Mesenchymal stem cell (in vitro differentiated cells and primary cell): ENCODE measurements at regions not wholly inside any gene's neighbourhood (a gene's known extent, or its start where the extent isn't known, plus 50 kb on each side); places are given as distances from the start of the nearest gene placed in this dataset.

Source experiments
- DNase-seq: peaks from one replicate; pipeline ENCODE4 v3.0.0-alpha.2; 2013
- H2AFZ ChIP-seq: one replicate; pipeline ENCODE4 v1.6.1; 2013; ENCODE audit warnings: low read depth, mild to moderate bottlenecking, control low read depth, inconsistent platforms, low read length, moderate library complexity
- H2AK5ac ChIP-seq: 2 replicates; pipeline ENCODE4 v1.6.1; 2013; ENCODE audit warnings: low read length, moderate library complexity, mild to moderate bottlenecking, inconsistent platforms; ENCODE audit not compliant: severe bottlenecking
- H2BK120ac ChIP-seq: one replicate; pipeline ENCODE4 v1.6.1; 2013; ENCODE audit warnings: low read depth, mild to moderate bottlenecking, inconsistent platforms, low read length, moderate library complexity
- H2BK12ac ChIP-seq, 2 experiments: one replicate each; pipeline ENCODE4 v1.6.1; 2013; ENCODE audit warnings: inconsistent platforms in 2 of 2, low read length in 2 of 2, mild to moderate bottlenecking in 2 of 2, moderate library complexity in 2 of 2, control low read depth in 1 of 2
- H2BK15ac ChIP-seq: one replicate; pipeline ENCODE4 v1.6.1; 2013; ENCODE audit warnings: mild to moderate bottlenecking, low read depth, inconsistent platforms; ENCODE audit not compliant: poor library complexity, severe bottlenecking
- H2BK5ac ChIP-seq: 2 replicates; pipeline ENCODE4 v1.6.1; 2013; ENCODE audit warnings: low read depth, mild to moderate bottlenecking, low read length, control low read depth, inconsistent platforms; ENCODE audit not compliant: poor library complexity, severe bottlenecking
- H3K14ac ChIP-seq, 2 experiments: one replicate each; pipeline ENCODE4 v1.6.1; 2013; ENCODE audit warnings: inconsistent platforms in 2 of 2, low read length in 2 of 2, control low read depth in 1 of 2, mild to moderate bottlenecking in 1 of 2, moderate library complexity in 1 of 2
- H3K18ac ChIP-seq, 2 experiments: one replicate each; pipeline ENCODE4 v1.6.1; 2013; ENCODE audit warnings: inconsistent platforms in 2 of 2, low read length in 2 of 2, control low read depth in 1 of 2, low read depth in 1 of 2, mild to moderate bottlenecking in 1 of 2
- H3K23ac ChIP-seq, 2 experiments: one replicate each; pipeline ENCODE4 v1.6.1; 2013; ENCODE audit warnings: inconsistent platforms in 2 of 2, low read length in 2 of 2, mild to moderate bottlenecking in 2 of 2, moderate library complexity in 2 of 2, control low read depth in 1 of 2
- H3K27ac ChIP-seq: 2 replicates; pipeline ENCODE4 v1.5.1; 2013; ENCODE audit warnings: mild to moderate bottlenecking, moderate library complexity, low read length, control low read depth, inconsistent platforms; ENCODE audit not compliant: poor library complexity, severe bottlenecking
- H3K27me3 ChIP-seq, 2 experiments: 2 replicates each; pipeline versions ENCODE4 v1.6.1 to v1.7.0; 2013; ENCODE audit warnings: low read length in 2 of 2, mild to moderate bottlenecking in 2 of 2, moderate library complexity in 2 of 2, control low read depth in 1 of 2, inconsistent platforms in 1 of 2; ENCODE audit not compliant: control insufficient read depth in 1 of 2, insufficient read depth in 1 of 2
- H3K36me3 ChIP-seq, 2 experiments: 2 replicates each; pipeline versions ENCODE4 v1.6.1 to v1.7.0; 2013; ENCODE audit warnings: low read length in 2 of 2, control low read depth in 1 of 2, inconsistent platforms in 1 of 2, low read depth in 1 of 2, mild to moderate bottlenecking in 1 of 2; ENCODE audit not compliant: insufficient read depth in 2 of 2, control insufficient read depth in 1 of 2
- H3K4ac ChIP-seq, 2 experiments: one replicate each; pipeline ENCODE4 v1.6.1; 2013; ENCODE audit warnings: inconsistent platforms in 2 of 2, low read length in 2 of 2, mild to moderate bottlenecking in 2 of 2, moderate library complexity in 2 of 2, control low read depth in 1 of 2, low read depth in 1 of 2
- H3K4me1 ChIP-seq: 2 replicates; pipeline ENCODE4 v1.6.1; 2013; ENCODE audit warnings: low read depth, low read length, control low read depth; ENCODE audit not compliant: control insufficient read depth, insufficient read depth
- H3K4me2 ChIP-seq: 2 replicates; pipeline ENCODE4 v1.6.1; 2013; ENCODE audit warnings: low read length, mild to moderate bottlenecking, inconsistent platforms; ENCODE audit not compliant: poor library complexity, severe bottlenecking
- H3K4me3 ChIP-seq, 2 experiments: 2 replicates each; pipeline versions ENCODE4 v1.5.1 to v1.7.0; 2013; ENCODE audit warnings: low read length in 2 of 2, mild to moderate bottlenecking in 2 of 2, control low read depth in 1 of 2, low read depth in 1 of 2; ENCODE audit not compliant: insufficient read depth in 1 of 2
- H3K79me1 ChIP-seq: replicated peaks from 2 replicates; pipeline ENCODE4 v1.6.1; 2013; ENCODE audit warnings: mild to moderate bottlenecking, control low read depth, low read length, inconsistent platforms; ENCODE audit not compliant: poor library complexity, severe bottlenecking
- H3K9ac ChIP-seq: 2 replicates; pipeline ENCODE4 v1.7.0; 2013; ENCODE audit warnings: mild to moderate bottlenecking, low read length, moderate library complexity
- H3K9me3 ChIP-seq: 2 replicates; pipeline ENCODE4 v1.7.0; 2013; ENCODE audit warnings: mild to moderate bottlenecking, low read length; ENCODE audit not compliant: control insufficient read depth
- H4K8ac ChIP-seq: one replicate; pipeline ENCODE4 v1.6.1; 2013; ENCODE audit warnings: inconsistent platforms, mild to moderate bottlenecking, low read length, moderate library complexity
- H4K91ac ChIP-seq: one replicate; pipeline ENCODE4 v1.6.1; 2013; ENCODE audit warnings: mild to moderate bottlenecking, low read length, inconsistent platforms
- WGBS: methylation state at CpG from one replicate; pipeline ENCODE4 v1.1.7; 2013; ENCODE audit warnings: mixed read lengths; 5-methylcytosine and 5-hydroxymethylcytosine counted together

- H3K9ac ChIP-seq: peak overlapping the region; percentile 50
- no peak overlapping the region for H3K18ac ChIP-seq
- H3K4ac ChIP-seq: no peak overlapping the region
- WGBS: 80% methylated on average over 1 of the region's 1 CpG
- H4K8ac ChIP-seq: no peak overlapping the region
- H3K27ac ChIP-seq: no peak overlapping the region
- H2BK120ac ChIP-seq: no peak overlapping the region
- no peak overlapping the region for H3K4me2 ChIP-seq
- no peaks in the 10 kb centered on the region for H3K36me3 ChIP-seq
- no peak overlapping the region for H2BK15ac ChIP-seq
- no peak overlapping the region for H2AFZ ChIP-seq
- no peak overlapping the region for H2BK12ac ChIP-seq
- peaks cover 4% of the 10 kb centered on the region for H3K4me1 ChIP-seq
- peaks cover 17% of the 10 kb centered on the region for H3K9me3 ChIP-seq
- no peak overlapping the region for H2AK5ac ChIP-seq
- H3K79me1 ChIP-seq: no peaks in the 10 kb centered on the region
- no peak overlapping the region for H3K4me3 ChIP-seq
- no peak overlapping the region for H4K91ac ChIP-seq
- H3K27me3 ChIP-seq: no peaks in the 10 kb centered on the region
- no peak overlapping the region for H2BK5ac ChIP-seq
- DNase-seq: no peak
- no peak overlapping the region for H3K23ac ChIP-seq
- no peak overlapping the region for H3K14ac ChIP-seq
Observed at GRCh38 chr11:37512156-37512780, 914.2 kb upstream of the RAG2 start.

- no peak overlapping the region for H2AFZ ChIP-seq
- H3K27ac ChIP-seq: peak overlapping the region; percentile 51
- no peak overlapping the region for H3K4me2 ChIP-seq
- no peaks in the 10 kb centered on the region for H3K36me3 ChIP-seq
- no peak overlapping the region for H2BK15ac ChIP-seq
- no peak overlapping the region for H3K4ac ChIP-seq
- H3K14ac ChIP-seq: peak overlapping the region in 1 of 2 experiments; percentile 1
- no peaks in the 10 kb centered on the region for H3K79me1 ChIP-seq
- H3K9ac ChIP-seq: peak overlapping the region; percentile 50
- peaks cover 11% of the 10 kb centered on the region for H3K9me3 ChIP-seq
- H4K8ac ChIP-seq: no peak overlapping the region
- no peaks in the 10 kb centered on the region for H3K27me3 ChIP-seq
- no peak overlapping the region for H2BK5ac ChIP-seq
- no peak overlapping the region for H4K91ac ChIP-seq
- no peak overlapping the region for H2BK120ac ChIP-seq
- no peak overlapping the region for H3K23ac ChIP-seq
- no peak overlapping the region for H2BK12ac ChIP-seq
- peaks cover 4% of the 10 kb centered on the region for H3K4me1 ChIP-seq
- peak; percentile 28 for DNase-seq
- H2AK5ac ChIP-seq: peak overlapping the region; percentile 39
- no peak overlapping the region for H3K18ac ChIP-seq
- H3K4me3 ChIP-seq: no peak overlapping the region
- no CpG with 5 or more reads among the region's 1 CpG for WGBS
Observed at GRCh38 chr11:37511425-37511933, 913.4 kb upstream of the RAG2 start.

DNA sequence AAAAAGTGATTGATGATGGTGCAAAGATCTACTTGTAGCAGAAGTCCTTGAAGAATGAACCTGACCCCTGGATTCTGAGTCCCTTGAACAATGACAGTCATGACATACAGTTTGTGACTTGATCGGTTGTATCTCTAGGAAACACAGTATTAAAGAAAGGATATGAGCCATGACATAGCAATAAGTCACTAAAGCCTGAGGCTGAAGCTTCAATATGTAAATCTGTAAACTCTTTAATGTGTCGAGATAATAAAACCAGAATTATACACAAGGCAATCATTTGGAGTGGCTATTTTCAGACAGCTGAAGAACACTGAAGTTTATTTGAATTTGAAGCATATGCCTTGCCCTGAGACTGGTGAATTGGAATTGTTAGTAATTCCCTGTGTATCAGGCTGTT, 911.5 kb upstream of the RAG2 start:
- H3K18ac ChIP-seq: no peak overlapping the region
- H2AK5ac ChIP-seq: no peak overlapping the region
- H2BK120ac ChIP-seq: no peak overlapping the region
- no peak overlapping the region for H3K27ac ChIP-seq
- peaks cover 4% of the 10 kb centered on the region for H3K4me1 ChIP-seq
- WGBS: 93% methylated on average over 2 of the region's 2 CpGs
- H3K14ac ChIP-seq: no peak overlapping the region
- no peak overlapping the region for H3K4ac ChIP-seq
- no peak overlapping the region for H4K8ac ChIP-seq
- no peak overlapping the region for H3K4me2 ChIP-seq
- H2AFZ ChIP-seq: no peak overlapping the region
- no peak overlapping the region for H3K9ac ChIP-seq
- H3K36me3 ChIP-seq: no peaks in the 10 kb centered on the region
- H2BK5ac ChIP-seq: no peak overlapping the region
- no peak overlapping the region for H3K4me3 ChIP-seq
- H2BK15ac ChIP-seq: no peak overlapping the region
- H3K79me1 ChIP-seq: no peaks in the 10 kb centered on the region
- H4K91ac ChIP-seq: no peak overlapping the region
- no peak overlapping the region for H2BK12ac ChIP-seq
- no peak for DNase-seq
- H3K27me3 ChIP-seq: no peaks in the 10 kb centered on the region
- no peak overlapping the region for H3K23ac ChIP-seq
- no peaks in the 10 kb centered on the region for H3K9me3 ChIP-seq

DNA sequence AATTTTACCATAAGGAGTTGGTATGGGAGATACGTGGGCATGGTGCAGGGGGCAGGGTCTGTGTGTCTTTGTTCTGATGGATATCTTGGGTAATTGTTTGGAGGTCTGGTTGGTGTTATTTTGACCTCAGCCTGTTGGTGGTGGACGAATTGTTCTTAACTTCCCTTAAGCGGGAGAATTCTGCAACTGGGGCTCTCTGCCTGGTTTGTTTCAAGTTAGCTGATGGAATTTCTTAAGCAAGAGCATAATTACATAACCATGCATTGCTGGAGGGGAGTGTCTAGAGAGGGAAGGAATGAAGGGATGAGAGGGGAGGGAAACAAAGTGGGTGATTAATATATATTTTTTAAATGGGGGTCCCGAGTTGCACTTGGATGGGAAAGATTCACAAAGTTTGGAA, 908.5 kb upstream of the RAG2 start:
- Histone ChIP-seq H3K14ac (no peak overlapping the region), H3K4me2 (no peak overlapping the region), H3K4me3 (no peak overlapping the region), H3K36me3 (no peaks in the 10 kb centered on the region), H3K9ac (no peak overlapping the region), H2BK12ac (no peak overlapping the region), H3K23ac (no peak overlapping the region), H3K9me3 (no peaks in the 10 kb centered on the region), H3K27ac (no peak overlapping the region), H2BK120ac (no peak overlapping the region), H3K4ac (no peak overlapping the region), H2BK15ac (no peak overlapping the region), H3K4me1 (peaks cover 1% of the 10 kb centered on the region), H4K91ac (no peak overlapping the region), H2AK5ac (peak overlapping the region; percentile 54), H3K27me3 (no peaks in the 10 kb centered on the region), H4K8ac (no peak overlapping the region), H3K18ac (no peak overlapping the region), H3K79me1 (no peaks in the 10 kb centered on the region), H2BK5ac (no peak overlapping the region), H2AFZ (no peak overlapping the region)
- no peak for DNase-seq
- 74% methylated on average over 4 of the region's 4 CpGs for WGBS
